NCI-H345 treated with DMSO at 0.1 percent for 48 hours (cell line): ENCODE measurements at regions not wholly inside any gene's neighbourhood (a gene's known extent, or its start where the extent isn't known, plus 50 kb on each side); places are given as distances from the start of the nearest gene placed in this dataset.

Source experiments
- DNase-seq: peaks from one replicate; lab custom pipeline; 2025; ENCODE audit not compliant: unreplicated experiment; lab: John Stamatoyannopoulos, UW

DNA sequence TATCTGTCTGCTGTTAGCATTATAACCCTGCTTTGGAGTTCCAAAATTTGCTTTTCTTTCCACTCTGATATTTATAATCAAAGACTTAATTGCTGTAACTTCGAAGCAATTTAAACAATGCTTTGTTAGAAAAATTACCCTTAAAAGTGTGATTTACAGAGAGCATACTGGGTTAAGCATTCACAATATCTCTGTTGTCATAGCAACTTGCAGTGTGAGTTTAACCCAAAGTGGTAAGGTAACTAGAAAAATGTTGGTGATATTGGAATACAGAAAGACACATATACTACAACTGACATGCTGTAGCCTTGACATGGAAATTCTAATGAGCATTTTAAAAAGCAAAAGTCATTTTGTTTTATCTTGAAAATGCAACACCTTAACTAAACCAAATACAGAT, 70.4 kb upstream of the SMLR1 start:
- DNase-seq = no peak

GRCh38 chr6:130758813-130759212, 68.4 kb upstream of the SMLR1 start:
- no peak for DNase-seq

DNA sequence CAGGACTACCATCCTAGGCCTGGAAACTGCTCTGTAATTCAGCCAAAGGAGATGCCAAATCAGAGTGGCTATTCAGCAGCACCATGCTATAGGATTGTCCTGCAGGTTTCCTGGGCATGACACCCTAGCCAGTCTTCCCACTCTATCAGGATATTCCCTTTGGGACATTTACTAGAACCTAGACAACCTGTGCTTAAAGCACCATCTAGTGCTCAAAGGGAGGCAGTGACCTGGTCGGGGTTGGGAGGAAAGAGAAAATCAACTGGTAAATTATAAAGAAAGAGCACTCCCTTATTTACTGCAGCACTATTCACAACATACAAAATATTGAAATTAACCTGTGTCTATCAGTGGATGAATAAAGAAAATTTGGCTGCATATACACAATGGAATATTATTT, 67.2 kb upstream of the SMLR1 start:
- no peak for DNase-seq

DNA sequence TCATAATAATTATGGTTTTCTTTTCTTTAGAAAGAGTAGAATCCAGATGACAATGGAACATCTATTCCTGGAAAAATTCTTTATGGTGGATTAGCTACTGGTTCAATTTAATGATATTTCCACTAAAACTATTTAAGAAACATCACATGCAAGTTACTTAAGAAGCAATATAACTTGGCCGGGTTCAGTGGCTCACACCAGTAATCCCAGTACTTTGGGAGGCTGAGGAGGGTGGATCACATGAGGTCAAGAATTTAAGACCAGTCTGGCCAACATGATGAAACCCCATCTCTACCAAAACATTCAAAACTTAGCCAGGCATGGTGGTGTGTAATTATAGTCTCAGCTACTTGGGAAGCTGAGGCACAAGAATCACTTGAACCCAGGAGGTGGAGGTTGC, 65.9 kb upstream of the SMLR1 start:
- DNase-seq = no peak

- no peak for DNase-seq
Measured at GRCh38 chr6:130765181-130765727, 62.0 kb upstream of the SMLR1 start.

- no peak for DNase-seq
Measured at GRCh38 chr6:130766239-130767144, 60.7 kb upstream of the SMLR1 start.

- no peak for DNase-seq
Measured at GRCh38 chr6:130769861-130770260, 57.3 kb upstream of the SMLR1 start.

GRCh38 chr6:130771741-130772140, 55.5 kb upstream of the SMLR1 start:
- DNase-seq = no peak

- DNase-seq = no peak
Measured at GRCh38 chr6:130773860-130774259, 53.3 kb upstream of the SMLR1 start.

DNA sequence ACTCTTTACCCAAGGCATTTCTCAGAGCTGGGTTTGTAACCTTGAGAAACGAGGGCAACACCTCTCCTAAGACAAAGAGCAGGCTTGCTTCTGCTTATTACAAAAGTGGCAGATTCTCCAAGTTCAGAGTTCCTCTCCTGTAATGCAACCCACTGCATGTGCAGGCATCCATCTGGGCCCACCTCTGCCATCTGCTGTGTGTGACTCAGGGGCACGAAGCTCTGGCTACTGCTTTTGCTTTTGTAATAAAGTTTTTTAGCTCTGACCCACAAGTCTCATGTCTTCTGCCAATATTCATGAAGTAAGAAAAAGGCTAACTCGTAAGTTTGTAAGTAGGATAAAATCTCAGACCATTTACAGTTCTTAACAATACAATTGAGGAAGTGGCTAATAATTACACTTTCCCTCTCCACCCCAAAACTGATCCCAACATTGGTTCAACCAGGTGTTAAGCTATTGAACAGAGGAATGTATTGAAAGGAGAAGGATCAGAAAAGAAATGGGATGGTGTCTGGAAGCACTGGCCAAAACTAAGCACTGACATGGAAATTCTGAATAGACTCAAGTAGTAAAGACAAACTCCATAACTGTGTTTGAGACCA, 51.7 kb upstream of the SMLR1 start:
- DNase-seq = no peak

GRCh38 chr6:130776287-130776925, 50.8 kb upstream of the SMLR1 start:
- DNase-seq = no peak
